AG10803 (cell line): ENCODE measurements at regions not wholly inside any gene's neighbourhood (a gene's known extent, or its start where the extent isn't known, plus 50 kb on each side); places are given as distances from the start of the nearest gene placed in this dataset.

Source experiments
- DNase-seq: peaks from one replicate; pipeline ENCODE4 v3.0.0; 2010; ENCODE audit warnings: low read depth
- H3K4me3 ChIP-seq: 2 replicates; pipeline ENCODE4 v1.5.1; 2011; ENCODE audit warnings: mild to moderate bottlenecking, low read length, control low read depth
- TF ChIP-seq, protein P1 (sequence below): conservative IDR thresholded peaks from 2 replicates; pipeline ENCODE4 v1.5.1; 2011; ENCODE audit warnings: mild to moderate bottlenecking, low read length, control low read depth, inconsistent platforms

DNA sequence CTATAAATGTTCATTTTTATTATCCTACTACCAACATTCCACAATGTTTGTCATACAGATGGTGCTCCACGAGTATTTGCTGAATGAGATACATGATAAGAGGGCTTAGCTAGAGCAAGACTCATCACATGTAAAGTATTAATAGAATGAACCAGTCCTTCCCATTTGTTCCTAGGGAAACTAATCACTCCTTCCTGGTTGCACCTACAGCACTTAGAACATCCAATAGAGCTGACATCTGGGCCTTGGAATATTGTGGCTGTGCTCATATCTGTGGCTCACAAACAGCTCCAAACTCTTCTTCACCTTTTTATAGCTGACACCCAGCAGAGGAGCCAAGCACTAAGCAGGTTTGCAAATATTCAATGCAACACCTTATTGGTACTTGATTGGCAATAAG, 91.9 kb upstream of the C1GALT1 start:
- DNase-seq = no peak
- no peak overlapping the region for H3K4me3 ChIP-seq
- TF ChIP-seq, protein P1, sequence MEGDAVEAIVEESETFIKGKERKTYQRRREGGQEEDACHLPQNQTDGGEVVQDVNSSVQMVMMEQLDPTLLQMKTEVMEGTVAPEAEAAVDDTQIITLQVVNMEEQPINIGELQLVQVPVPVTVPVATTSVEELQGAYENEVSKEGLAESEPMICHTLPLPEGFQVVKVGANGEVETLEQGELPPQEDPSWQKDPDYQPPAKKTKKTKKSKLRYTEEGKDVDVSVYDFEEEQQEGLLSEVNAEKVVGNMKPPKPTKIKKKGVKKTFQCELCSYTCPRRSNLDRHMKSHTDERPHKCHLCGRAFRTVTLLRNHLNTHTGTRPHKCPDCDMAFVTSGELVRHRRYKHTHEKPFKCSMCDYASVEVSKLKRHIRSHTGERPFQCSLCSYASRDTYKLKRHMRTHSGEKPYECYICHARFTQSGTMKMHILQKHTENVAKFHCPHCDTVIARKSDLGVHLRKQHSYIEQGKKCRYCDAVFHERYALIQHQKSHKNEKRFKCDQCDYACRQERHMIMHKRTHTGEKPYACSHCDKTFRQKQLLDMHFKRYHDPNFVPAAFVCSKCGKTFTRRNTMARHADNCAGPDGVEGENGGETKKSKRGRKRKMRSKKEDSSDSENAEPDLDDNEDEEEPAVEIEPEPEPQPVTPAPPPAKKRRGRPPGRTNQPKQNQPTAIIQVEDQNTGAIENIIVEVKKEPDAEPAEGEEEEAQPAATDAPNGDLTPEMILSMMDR = no peak

DNA sequence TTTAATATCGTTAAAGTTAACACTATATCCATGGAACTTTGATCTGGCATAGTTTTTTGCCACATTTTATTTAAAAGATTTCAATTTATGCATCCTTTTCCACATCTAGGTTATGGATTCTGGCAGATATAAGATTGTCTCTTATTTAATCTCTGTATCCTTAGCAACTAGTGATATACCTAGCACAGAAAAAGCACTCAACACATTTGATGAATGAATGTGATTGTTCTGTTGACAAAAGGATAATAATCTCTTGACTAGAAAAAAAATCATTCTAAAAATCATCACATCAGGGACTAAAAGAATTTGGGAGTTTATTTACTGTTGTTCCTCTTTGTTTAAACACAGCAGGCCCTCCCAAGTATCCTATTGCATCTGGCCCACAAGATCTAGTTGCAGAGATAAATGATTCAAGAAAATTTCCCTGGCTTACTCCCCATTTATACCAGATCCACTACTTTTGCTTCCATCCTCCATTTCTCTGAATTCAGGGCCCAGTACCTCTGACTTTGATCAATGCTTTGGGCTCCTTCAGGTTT, 84.0 kb upstream of the C1GALT1 start:
- TF ChIP-seq, protein P1 = no peak
- no peak for DNase-seq

DNA sequence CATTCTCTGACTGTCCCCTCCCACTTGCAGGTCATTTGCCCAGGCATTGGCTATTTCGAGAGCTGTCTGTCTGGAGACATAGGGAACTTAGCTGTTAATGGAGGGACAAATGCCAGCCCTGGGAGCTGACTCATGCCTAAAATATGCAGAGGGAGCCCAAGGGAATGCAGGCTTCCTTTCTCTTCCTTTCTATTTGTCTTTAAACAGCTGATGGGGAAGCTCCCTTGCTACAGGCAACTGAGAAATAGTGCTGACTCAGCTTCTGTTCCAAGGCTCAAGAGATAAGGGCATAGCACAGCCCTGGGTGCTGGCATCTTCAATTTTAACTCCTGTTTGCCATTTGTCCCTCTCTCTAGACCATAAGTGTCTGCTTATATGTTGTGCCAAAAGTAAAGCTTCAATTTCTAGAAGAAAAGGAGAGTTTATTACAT, 82.7 kb upstream of the C1GALT1 start:
- DNase-seq = peak; percentile 92
- TF ChIP-seq, protein P1 = no peak
- no peak overlapping the region for H3K4me3 ChIP-seq

More for the DNA sequence above, 84.0 kb upstream of the C1GALT1 start:
- no peak overlapping the region for H3K4me3 ChIP-seq

DNA sequence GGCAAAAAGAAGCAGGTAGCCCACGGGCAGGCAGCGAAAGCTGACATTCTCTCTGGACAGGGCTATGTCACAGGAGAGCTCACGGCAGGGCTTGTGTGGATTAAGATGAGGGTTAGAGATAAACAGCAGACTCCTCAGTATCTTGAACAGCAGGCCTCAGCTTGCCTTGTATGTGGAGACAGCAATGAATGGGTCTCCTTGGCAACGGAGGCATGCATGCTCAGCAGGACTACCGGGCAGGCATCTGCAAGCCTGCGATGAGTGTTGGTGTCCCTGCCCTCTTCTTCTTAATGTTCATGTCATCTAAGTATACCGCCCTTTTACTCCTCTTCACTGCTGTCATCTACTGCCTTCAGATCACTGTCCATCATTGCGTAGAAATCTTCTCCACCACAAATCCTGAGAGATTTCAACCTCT, 81.9 kb upstream of the C1GALT1 start:
- TF ChIP-seq, protein P1 = no peak

DNA sequence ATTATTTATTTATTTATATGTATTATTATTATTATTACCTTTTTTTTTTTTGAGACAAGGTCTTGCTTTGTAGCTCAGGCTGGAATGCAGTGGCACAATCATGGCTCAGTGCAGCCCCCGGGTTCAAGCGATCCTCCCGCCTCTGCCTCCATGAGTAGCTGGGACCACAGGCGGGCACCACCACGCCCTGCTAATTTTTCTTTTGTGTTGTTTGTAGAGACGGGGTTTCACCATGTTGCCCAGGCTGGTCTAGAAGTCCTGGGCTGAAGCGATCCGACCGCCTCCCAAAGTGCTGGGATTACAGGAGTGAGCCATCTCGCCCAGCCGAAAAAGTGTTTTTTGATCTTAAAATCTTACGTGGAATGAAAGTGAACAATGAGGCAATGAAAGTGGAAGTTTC, 79.4 kb upstream of the C1GALT1 start:
- DNase-seq = no peak
- no peak overlapping the region for H3K4me3 ChIP-seq
- TF ChIP-seq, protein P1 = no peak

More for the DNA sequence above, 81.9 kb upstream of the C1GALT1 start:
- DNase-seq = no peak
- H3K4me3 ChIP-seq = no peak overlapping the region

DNA sequence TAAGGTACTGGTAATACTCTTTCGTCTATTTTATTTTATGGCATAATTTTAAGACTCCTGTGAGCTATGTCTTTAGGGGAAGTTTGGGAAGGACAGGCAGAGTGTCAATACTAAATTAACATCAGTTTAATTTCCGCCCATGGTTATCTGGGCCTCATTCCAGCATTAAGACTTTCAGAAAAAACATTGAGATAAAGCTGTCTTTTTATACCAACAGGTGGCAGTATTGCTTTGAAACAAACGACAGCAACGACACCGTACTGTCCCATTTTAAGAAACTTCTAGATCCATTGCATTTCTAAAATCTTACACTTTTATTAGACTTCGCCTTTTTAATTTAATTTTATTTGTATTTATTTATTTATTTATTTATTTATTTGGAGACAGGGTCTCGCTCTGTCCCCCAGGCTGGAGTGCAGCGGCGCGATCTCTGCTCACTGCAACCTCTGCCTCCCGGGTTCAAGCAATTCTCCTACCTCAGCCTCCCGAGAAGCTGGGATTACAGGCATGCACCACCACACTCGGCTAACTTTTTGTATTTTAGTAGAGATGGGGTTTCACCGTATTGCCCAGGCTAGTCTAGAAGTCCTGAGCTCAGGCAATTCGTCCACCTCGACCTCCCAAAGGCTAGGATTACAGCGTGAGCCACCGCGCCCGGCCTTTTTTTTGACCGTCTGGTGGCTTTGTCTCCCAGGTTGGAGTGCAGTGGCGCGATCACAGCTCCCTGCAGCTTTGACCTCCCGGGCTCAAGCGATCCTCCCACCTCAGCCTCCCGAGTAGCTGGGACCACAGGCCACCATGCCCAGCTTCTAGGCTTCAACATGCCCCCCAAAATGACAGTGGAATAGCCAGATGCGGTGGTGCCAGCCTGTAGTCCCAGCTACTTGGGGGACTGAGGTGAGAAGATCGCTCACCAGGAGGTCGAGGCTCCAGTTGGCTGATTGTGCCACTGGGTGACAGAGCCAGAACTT, 78.7 kb upstream of the C1GALT1 start:
- DNase-seq = peak; percentile 83
- H3K4me3 ChIP-seq = no peak overlapping the region

More for the DNA sequence above, 78.7 kb upstream of the C1GALT1 start:
- TF ChIP-seq, protein P1 = peak; percentile 74
